HL-60 (cell line): ENCODE measurements at regions not wholly inside any gene's neighbourhood (a gene's known extent, or its start where the extent isn't known, plus 50 kb on each side); places are given as distances from the start of the nearest gene placed in this dataset.

Experiments
- DNase-seq, 2 experiments: peaks; one replicate each; pipeline ENCODE4 v3.0.0-alpha.2; 2010 to 2020; ENCODE audit warnings: low read depth in 1 of 2, low spot score in 1 of 2
- H3K27ac ChIP-seq: fragments of 250-450 bp; sonication (Bioruptor Pico); replicated peaks from 2 replicates; pipeline ENCODE4 v1.5.1; 2020; ENCODE audit warnings: mild to moderate bottlenecking, moderate library complexity
- H3K27me3 ChIP-seq: fragments of 250-450 bp; sonication (Bioruptor Pico); 2 replicates; pipeline ENCODE4 v1.5.1; 2021; ENCODE audit warnings: mild to moderate bottlenecking, moderate library complexity; ENCODE audit not compliant: insufficient read depth, poor library complexity, severe bottlenecking
- H3K4me3 ChIP-seq: replicated peaks from 2 replicates; pipeline ENCODE4 v1.5.1; 2011; ENCODE audit warnings: mild to moderate bottlenecking, control low read depth, low read length; ENCODE audit not compliant: insufficient read depth
- GABPA ChIP-seq: IDR thresholded peaks from 2 replicates; pipeline ENCODE4 v1.6.1; 2012; ENCODE audit warnings: low read depth
- POLR2AphosphoS5 ChIP-seq: IDR thresholded peaks from 2 replicates; pipeline ENCODE4 v1.6.1; 2012; ENCODE audit warnings: low read depth
- SPI1 ChIP-seq: IDR thresholded peaks from 2 replicates; pipeline ENCODE4 v1.6.1; 2012; ENCODE audit warnings: low read depth, mild to moderate bottlenecking, borderline replicate concordance
- TF ChIP-seq, protein P1 (sequence below): IDR thresholded peaks from one replicate; pipeline ENCODE4 v1.5.1; 2011; ENCODE audit warnings: low read length, control low read depth, inconsistent platforms; ENCODE audit not compliant: insufficient read depth
- TF ChIP-seq, protein P2 (sequence below): IDR thresholded peaks from 2 replicates; pipeline ENCODE4 v1.6.1; 2012; ENCODE audit warnings: low read depth; ENCODE audit not compliant: insufficient replicate concordance

DNA sequence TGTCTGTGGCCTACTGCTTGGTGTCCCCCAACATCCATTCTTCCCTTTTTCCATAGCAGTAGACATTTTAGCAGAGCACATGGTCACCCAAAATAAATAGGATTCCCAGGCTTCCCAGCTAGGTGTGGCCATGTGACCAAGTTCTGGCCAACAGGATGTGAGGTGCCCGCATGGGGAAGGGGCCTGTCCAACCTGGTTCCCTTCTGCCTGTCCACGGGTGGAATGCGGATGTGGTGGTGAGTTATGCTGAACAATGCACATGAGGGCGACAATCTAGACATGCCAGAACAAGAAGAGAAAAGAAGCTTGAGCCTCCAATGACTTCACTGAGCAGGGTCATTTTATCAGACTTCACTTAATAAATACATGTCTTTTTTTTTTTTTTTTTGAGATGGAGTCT, 77.6 kb upstream of the DLG1 start:
- no peaks in the 10 kb centered on the region for H3K27me3 ChIP-seq
- H3K27ac ChIP-seq: no peak overlapping the region
- TF ChIP-seq POLR2AphosphoS5 (no peak), GABPA (no peak), SPI1 (no peak)
- TF ChIP-seq, protein P1, sequence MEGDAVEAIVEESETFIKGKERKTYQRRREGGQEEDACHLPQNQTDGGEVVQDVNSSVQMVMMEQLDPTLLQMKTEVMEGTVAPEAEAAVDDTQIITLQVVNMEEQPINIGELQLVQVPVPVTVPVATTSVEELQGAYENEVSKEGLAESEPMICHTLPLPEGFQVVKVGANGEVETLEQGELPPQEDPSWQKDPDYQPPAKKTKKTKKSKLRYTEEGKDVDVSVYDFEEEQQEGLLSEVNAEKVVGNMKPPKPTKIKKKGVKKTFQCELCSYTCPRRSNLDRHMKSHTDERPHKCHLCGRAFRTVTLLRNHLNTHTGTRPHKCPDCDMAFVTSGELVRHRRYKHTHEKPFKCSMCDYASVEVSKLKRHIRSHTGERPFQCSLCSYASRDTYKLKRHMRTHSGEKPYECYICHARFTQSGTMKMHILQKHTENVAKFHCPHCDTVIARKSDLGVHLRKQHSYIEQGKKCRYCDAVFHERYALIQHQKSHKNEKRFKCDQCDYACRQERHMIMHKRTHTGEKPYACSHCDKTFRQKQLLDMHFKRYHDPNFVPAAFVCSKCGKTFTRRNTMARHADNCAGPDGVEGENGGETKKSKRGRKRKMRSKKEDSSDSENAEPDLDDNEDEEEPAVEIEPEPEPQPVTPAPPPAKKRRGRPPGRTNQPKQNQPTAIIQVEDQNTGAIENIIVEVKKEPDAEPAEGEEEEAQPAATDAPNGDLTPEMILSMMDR: no peak
- TF ChIP-seq, protein P2, sequence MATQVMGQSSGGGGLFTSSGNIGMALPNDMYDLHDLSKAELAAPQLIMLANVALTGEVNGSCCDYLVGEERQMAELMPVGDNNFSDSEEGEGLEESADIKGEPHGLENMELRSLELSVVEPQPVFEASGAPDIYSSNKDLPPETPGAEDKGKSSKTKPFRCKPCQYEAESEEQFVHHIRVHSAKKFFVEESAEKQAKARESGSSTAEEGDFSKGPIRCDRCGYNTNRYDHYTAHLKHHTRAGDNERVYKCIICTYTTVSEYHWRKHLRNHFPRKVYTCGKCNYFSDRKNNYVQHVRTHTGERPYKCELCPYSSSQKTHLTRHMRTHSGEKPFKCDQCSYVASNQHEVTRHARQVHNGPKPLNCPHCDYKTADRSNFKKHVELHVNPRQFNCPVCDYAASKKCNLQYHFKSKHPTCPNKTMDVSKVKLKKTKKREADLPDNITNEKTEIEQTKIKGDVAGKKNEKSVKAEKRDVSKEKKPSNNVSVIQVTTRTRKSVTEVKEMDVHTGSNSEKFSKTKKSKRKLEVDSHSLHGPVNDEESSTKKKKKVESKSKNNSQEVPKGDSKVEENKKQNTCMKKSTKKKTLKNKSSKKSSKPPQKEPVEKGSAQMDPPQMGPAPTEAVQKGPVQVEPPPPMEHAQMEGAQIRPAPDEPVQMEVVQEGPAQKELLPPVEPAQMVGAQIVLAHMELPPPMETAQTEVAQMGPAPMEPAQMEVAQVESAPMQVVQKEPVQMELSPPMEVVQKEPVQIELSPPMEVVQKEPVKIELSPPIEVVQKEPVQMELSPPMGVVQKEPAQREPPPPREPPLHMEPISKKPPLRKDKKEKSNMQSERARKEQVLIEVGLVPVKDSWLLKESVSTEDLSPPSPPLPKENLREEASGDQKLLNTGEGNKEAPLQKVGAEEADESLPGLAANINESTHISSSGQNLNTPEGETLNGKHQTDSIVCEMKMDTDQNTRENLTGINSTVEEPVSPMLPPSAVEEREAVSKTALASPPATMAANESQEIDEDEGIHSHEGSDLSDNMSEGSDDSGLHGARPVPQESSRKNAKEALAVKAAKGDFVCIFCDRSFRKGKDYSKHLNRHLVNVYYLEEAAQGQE: no peak
- no peak for DNase-seq
- no peak overlapping the region for H3K4me3 ChIP-seq

DNA sequence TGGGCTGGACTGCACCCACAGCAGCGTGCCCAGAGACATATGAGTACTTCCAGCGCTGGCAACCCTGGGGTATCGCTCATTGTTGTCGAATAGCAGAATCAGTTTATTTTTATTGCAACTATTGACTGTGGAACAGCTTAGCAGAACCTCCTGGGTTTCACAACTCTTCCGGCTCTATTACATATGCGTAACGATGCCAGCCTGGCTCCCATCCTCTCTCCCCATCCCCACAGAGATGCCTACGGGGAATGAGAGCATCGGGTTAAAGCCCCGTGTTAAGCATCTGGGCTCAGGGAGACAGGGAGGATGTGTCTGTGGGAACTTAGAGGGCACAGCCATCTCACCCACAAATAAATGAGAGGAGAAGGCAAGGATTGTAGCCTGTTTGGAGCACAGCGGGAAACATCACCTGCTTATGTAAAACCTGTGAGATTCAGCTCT, 76.6 kb upstream of the DLG1 start:
- peak in 1 of 2 experiments; percentile 3 for DNase-seq
- H3K4me3 ChIP-seq: no peak overlapping the region
- H3K27ac ChIP-seq: no peak overlapping the region
- H3K27me3 ChIP-seq: no peaks in the 10 kb centered on the region
- TF ChIP-seq, protein P2: no peak
- TF ChIP-seq GABPA (no peak), POLR2AphosphoS5 (no peak), SPI1 (no peak)
- TF ChIP-seq, protein P1: no peak

DNA sequence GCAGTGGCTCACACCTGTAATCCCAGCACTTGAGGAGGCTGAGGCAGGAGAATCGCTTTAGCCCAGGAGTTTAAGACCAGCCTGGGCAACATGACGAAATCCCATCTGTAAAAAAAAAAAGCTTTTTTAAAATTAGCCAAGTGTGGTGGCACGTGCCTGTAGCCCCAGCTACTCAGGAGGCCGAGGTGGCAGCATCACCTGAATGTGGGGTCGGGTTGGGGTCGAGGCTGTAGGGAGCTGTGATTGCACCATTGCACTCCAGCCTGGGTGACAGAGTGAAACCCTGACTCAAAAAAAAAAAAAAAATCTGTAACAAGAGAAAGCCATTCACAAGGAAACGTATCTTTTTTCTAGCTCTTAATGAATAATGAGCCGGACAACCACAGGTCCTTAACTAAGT, 74.7 kb upstream of the DLG1 start:
- Histone ChIP-seq H3K4me3 (no peak overlapping the region), H3K27me3 (no peaks in the 10 kb centered on the region), H3K27ac (no peak overlapping the region)
- TF ChIP-seq, protein P2: no peak
- TF ChIP-seq GABPA (no peak), SPI1 (no peak), POLR2AphosphoS5 (no peak)
- TF ChIP-seq, protein P1: no peak
- DNase-seq: no peak
